ENCODE measurements at regions not wholly inside any gene's neighbourhood (a gene's known extent, or its start where the extent isn't known, plus 50 kb on each side); places are given as distances from the start of the nearest gene placed in this dataset.
"Not testable (repeated sequence)": the region's sequence is repeated elsewhere in the genome, so short reads cannot be mapped to it uniquely, and the experiment has no call there.

GRCh38 chr4:123216946-123217345 is 179.6 kb upstream of the SPRY1 start:
- no peak for DNase-seq

DNA sequence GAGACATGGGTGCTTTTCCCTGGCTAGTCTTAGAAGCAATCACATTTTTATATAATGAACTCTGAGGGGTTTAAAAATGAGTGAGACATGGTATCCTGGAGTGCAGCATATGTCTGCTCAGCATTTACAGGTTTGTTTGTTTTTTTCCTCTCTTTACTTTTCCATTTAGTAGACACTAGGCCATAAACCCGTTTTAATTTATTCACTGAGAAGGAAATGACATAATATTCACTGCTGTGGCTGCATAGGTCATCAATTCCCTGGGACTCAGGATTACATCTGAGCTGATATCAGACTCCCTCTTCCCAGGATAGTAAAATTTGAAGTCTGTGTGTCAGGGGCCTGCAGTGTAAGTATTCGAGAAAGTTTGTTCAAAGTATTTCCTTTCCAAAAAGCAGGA is 178.9 kb upstream of the SPRY1 start:
- DNase-seq: no peak

DNA sequence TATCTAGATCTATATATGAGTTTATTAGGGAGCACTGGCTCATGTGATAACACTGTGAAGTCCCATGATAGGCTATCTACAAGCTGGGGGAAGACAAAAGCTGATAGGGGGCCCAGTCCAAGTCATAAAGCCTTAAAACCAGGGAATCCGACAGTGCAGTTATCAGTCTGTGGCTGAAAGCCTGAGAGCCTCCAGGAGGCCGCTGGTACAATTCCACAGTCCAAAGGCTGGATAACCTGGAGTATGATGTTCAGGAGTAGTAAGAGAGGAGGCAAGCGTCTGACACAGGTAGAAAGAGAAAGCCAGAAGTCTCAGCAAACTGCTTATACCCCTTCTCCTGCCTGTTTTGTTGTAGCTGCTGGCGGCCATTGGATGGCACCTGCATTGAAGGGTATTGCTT is 177.6 kb upstream of the SPRY1 start:
- DNase-seq: no peak

DNA sequence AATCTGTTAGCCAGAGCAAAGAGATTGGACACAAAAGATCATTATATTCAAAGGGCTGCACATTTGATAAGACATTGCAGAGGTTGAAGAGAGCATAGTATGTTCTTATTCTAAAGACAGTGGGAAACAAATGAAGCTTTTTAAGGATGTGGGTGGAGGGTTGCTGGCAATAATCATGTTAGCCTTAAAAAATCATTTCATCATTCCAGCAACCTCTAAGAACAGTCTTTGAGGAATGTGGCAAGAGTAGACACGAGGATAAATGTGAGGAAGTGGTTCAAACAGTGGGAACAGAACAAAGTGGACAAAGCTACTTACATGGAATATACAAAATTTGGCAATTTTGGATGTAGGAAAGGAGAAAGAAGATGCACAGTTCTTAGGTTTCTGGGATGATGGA is 167.3 kb upstream of the SPRY1 start:
- no peak for DNase-seq

DNA sequence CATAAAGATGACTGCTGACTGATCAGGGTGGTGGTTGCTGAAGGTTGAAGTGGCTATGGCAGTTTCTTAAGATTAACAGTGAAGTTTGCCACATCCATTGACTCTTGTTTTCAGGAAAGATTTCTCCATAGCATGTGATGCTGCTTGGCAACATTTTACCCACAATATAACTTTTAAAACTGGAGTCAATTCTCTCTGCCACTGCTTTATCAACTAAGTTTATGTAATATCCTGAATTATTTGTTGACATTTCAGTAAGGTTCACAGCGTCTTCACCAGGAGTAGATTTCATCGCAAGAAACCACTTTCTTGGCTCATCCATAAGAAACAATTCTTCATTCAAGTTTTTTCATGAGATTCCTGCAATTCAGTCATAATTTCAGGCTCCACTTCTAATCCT is 166.5 kb upstream of the SPRY1 start:
- no peak for DNase-seq

GRCh38 chr4:123232439-123232838 is 164.2 kb upstream of the SPRY1 start:
- no peak for DNase-seq

DNA sequence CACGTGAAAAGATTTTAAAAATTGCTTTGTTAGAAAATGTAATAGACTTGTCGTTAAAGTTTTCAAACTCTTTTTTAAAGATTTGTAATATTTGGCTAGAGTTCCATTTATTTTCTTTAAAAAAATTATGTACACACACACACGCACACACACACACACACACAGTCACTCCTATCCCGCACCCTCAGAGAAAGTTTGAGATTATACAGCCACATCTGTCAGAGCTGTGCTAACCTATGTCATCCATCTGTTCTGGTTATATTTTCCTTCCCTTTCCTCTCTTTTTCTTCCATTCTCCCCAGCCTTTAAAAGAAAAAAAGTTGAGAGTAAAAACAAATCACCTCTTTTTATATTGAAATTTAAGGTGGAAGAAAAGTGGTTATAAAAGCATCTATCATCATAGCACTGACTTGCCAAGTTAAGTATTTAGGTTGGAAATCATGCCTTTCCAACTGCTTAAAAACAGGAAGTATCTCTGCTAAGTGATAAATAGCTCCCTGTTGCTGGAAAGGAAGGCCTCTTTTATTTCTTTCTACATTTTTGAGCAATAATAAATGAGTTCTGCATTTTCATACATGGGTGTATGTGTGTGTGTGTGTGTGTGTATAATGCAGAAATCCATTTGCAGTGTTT is 163.3 kb upstream of the SPRY1 start:
- DNase-seq: no peak

DNA sequence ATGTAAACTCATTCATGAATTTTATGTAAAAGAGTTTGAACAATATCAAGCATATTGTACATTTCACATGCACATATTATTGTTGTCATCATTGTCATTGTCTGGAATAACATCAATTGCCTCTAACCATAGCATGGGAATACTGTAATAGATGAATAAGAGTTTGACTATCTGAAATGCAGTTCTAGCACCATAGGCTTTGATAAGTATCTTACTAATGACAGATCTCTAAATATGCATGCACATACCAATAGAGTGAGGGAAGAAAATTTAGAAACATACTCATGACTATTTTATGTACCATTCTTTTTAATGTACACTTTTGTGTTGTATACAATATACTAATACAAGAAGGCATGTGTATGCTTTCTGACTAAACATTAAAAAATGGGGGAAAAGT is 161.6 kb upstream of the SPRY1 start:
- no peak for DNase-seq

DNA sequence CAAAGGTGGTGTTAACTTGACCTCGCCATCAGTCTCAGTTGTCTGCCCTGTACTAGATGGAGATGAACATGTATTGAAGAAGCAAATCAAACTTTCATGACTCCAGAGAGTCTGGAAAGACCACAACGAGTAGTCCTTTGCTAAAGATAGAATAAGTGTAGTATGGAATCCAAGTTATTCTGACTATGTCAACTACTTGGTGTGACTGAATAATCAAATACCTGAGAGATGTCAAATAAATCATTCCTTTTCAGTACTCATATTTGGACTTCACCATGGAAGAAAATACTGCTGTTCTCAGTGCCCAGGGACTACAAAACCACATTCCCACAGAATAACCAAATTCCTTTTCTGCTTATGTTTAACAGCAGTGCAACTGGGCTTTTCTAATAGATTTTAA is 161.2 kb upstream of the SPRY1 start:
- DNase-seq: no peak

GRCh38 chr4:123236606-123237005 is 160.0 kb upstream of the SPRY1 start:
- no peak for DNase-seq

DNA sequence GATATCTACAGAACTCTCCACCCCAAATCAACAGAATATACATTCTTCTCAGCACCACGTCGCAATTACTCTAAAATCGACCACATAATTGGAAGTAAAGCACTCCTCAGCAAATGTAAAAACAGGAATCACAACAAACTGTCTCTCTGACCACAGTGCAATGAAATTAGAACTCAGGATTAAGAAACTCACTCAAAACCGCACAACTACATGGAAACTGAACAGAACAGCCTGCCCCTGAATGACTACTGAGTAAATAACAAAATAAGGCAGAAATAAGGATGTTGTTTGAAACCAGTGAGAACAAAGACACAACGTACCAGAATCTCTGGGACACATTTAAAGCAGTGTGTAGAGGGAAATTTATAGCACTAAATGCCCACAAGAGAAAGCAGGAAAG is 156.3 kb upstream of the SPRY1 start:
- not testable (repeated sequence) for DNase-seq

DNA sequence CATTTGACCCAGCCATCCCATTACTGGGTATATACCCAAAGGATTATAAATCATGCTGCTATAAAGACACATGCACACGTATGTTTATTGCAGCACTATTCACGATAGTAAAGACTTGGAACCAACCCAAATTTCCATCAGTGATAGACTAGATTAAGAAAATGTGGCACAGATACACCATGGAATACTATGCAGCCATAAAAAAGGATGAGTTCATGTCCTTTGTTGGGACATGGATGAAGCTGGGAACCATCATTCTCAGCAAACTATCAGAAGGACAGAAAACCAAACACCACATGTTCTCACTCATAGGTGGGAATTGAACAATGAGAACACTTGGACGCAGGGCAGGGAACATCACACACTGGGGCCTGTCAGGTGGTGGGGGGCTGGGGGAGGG is 153.4 kb upstream of the SPRY1 start:
- not testable (repeated sequence) for DNase-seq

DNA sequence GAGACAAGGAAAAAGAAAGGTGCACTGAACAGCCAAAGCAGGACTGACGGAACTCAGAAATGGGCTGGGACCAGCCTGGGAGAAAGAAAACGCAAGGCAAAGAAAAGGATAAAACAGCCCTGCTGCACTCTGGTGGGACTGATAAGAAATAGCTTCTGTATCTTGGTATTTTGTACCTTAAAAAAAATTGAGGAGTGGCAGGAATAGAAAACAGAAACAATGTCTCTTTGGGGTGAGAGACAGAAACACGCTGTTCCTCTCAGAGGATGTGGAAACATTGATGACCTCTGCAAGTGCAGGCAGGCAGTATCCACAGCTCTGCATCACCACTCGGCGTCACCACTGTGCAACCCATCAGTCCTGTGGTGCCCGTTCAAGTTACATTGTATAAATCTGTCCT is 152.5 kb upstream of the SPRY1 start:
- DNase-seq: peak in 7 of 56 donors; percentile 1 to 20 (median 4)

DNA sequence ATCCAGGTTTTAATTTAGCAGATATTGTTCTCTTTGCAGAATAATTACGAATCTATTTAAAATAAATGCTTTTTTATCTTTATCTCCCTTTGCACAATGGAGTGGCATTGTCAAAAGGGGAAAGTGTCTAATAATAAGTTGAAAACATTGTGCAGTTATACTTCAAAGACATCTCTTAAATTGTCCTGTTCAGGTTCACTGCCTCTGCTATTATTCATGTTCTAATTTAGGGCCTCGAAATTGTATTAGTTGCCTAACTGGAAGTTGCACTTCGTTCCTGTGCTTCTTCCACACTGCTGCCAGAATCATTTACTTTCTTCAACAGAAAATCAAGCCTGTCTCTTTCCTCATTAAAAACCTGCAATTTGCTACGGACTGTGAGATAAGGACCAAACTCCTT is 150.5 kb upstream of the SPRY1 start:
- DNase-seq: no peak

DNA sequence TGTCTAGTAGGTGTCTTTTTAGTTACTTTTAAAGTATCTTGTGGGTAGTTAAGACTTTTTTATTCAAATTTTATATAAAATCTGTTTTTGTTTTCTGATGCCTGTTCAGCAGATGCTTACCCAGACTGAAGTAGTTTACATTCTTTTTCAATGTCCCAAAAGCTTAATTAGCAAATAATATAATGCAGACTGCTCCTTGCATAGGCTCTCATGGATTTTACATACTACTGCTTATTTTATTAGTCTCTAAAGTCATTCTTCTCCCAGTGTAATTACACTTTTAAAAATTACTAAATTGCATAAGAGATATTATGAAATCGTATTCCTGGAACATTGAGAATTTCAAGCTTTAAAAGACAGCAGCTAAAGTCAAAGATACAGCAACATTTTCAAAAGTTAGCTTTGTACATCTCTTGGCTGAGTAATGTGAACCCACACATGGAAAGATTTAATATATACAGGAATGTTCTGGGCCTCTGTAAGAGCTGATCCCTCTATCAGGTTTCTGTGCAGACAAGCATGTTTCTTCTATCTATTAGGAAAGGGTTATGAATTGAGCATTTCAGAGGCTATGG is 148.4 kb upstream of the SPRY1 start:
- DNase-seq: no peak

DNA sequence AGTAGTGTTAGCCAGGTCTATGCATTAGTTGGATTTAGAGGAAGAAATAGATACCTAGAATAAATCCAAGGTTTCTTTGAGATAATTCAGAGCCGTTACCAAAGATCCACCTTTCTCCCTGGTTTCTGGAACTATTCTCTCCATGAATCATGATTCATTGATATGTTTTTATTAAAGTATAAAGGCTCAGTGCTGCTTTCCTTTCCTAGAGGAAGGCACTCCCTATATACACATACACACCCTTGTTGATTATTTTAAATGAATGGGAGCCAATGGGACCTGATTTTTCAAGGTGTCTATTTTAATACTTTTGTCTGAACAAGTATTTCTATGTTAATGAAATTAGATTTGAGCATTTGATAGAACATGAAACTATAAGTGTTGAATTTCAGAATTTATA is 146.8 kb upstream of the SPRY1 start:
- no peak for DNase-seq

DNA sequence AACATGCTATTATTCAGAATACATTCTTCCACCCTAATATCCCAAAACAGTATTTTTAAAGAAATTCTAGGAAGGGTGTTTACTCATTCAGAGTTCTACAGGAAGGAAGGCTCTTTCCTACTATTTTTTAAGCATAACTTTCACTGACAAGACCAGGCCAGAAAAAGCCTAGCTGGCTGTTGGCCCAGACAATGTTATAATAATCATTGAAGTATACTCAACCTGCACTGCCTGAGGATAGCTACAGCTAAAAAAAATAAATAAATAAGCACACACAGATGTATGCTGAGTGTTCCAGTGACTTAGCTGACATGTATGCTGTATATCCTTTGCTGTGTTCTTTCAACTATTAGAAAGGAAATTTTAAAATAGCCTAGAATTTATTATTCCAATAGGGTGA is 145.8 kb upstream of the SPRY1 start:
- no peak for DNase-seq

GRCh38 chr4:123255971-123256370 is 140.6 kb upstream of the SPRY1 start:
- DNase-seq: no peak

- no peak for DNase-seq
Observed at GRCh38 chr4:123256901-123257300, 139.7 kb upstream of the SPRY1 start.

DNA sequence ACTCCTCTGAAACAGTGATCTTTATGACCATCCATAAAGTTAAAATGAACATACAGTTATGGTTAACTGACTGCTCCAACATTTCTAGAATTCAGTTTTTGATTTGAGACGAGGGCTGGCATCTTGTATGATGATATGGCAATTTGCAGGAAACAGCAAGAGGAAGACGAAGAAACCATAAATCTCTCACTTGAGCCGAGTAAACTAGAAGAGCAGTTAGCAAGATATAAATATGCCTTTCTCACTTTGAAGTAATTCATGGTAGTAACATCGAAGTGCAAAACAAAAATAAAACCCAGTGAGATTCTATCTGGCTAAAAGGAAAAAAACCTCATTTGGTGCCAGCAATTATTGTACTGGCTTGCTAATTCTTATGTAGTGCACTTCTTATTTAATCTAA is 139.0 kb upstream of the SPRY1 start:
- DNase-seq: no peak

DNA sequence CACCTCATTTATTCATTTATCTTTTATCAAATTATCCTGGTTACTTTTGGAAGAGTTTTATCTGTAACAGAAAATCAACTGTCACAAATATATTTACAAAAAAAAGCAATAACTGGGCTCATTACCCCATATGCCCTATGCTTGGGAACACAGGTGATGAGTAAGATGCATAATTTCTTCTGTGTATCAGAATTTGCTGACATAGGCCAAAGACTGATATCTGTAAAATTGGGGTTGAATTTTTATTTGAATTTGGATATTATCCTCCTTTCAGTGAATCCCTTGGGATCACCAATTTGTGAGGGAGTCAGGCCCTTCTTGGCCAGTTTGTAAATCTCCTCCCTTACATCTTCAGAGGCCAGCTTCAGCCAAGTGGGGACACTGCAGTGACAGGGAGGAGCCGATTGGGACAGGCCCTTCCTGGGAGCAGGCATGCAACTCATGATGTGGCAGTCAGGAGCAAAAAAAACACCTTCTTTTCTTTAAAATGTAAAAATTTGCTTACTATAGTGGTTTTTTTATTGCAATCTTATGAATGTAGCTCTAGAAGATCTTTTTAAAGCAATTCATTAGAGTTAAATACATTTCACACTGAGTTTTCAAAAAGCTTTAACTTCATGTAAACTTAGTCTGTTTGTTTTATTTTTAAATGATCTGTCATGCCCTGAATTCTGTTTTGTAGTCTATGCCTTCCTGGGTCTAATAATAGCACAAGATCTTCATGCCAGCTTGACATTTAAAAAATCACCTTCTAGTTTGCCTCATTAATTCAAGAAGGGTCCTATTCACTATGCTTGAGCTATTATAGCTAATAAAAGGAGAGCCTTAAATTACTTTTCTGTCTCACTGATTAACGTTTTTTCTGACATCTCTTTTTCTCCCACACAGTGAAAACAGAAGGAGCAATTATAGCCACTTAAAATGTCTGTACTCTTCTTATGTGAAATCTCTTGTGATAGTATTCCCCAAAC is 136.6 kb upstream of the SPRY1 start:
- no peak for DNase-seq

GRCh38 chr4:123260653-123261052 is 135.9 kb upstream of the SPRY1 start:
- no peak for DNase-seq

DNA sequence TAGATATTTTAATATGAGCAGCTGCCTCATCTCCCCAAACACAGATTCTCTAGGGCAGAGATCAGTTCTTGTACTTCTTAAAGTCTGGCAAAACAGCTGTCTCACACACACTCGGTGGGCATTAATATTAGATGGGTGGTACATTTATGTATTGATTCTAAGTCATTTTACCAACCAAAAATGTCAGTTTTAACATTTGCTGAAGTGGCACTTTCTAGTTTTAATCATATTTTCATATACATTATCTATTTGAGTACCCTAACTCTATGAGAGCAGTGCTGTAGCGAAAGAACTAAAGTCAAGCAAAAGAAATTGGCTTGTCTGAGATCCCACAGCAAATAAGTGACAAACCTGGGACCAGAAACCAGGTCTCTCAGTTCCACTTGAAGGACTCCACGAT is 134.5 kb upstream of the SPRY1 start:
- DNase-seq: no peak

Data from nucleus accumbens (tissue), 56 donors.